ENCODE measurements at regions not wholly inside any gene's neighbourhood (a gene's known extent, or its start where the extent isn't known, plus 50 kb on each side); places are given as distances from the start of the nearest gene placed in this dataset.
"Not testable (repeated sequence)": the region's sequence is repeated elsewhere in the genome, so short reads cannot be mapped to it uniquely, and the experiment has no call there.

DNA sequence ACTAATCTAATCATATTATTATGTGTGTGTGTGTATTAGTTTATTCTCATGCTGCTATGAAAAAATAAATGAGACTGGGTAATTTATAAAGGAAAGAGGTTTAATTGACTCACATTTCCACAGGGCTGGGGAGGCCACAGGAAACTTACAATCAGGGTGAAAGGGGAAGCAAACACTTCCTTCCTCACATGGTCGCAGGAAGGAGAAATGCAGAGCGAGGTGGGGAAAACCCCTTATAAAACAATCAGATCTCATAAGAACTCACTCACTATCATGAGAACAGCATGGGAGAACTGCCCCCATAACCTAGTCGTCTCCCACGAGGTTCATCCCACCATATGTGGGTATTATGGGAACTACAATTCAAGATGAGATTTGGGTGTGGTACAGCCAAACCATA, 190.9 kb upstream of the TAPT1 start:
- 69 to 78% methylated on average over 4 of the region's 4 CpGs for WGBS, 2 donors
- intact Hi-C loops (cut with DNase I; ENCODE audit: low total_unique reads) = no loop called here
- H3K4me3 ChIP-seq (ENCODE audit: low read depth, poor library complexity, severe bottlenecking) = no peak overlapping the region
- no peak for DNase-seq (ENCODE audit: low spot score in 2 of 2)
- TF ChIP-seq, protein P1, sequence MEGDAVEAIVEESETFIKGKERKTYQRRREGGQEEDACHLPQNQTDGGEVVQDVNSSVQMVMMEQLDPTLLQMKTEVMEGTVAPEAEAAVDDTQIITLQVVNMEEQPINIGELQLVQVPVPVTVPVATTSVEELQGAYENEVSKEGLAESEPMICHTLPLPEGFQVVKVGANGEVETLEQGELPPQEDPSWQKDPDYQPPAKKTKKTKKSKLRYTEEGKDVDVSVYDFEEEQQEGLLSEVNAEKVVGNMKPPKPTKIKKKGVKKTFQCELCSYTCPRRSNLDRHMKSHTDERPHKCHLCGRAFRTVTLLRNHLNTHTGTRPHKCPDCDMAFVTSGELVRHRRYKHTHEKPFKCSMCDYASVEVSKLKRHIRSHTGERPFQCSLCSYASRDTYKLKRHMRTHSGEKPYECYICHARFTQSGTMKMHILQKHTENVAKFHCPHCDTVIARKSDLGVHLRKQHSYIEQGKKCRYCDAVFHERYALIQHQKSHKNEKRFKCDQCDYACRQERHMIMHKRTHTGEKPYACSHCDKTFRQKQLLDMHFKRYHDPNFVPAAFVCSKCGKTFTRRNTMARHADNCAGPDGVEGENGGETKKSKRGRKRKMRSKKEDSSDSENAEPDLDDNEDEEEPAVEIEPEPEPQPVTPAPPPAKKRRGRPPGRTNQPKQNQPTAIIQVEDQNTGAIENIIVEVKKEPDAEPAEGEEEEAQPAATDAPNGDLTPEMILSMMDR (IDR thresholded peaks at IDR 0.05) = no peak
- TF ChIP-seq POLR2A (IDR thresholded peaks at IDR 0.05) = no peak

DNA sequence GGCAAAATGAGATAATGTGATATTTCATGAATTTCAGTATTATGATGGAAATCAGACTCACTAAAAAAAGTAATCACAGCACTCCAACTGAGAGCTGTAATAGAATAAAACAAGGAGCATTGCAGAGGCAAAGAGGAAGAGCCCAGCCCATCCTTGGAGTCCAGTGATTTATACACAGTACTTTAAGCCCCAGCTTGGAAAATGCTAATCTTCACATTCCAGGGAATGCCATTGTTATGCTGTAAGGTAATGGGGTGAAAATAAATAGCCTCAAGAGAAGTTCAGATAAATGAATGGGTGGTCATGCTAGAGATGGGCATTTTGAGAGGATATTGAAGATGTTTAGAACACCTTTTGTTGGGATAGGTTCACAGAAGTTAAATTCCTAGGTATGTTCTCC, 190.3 kb upstream of the TAPT1 start:
- TF ChIP-seq POLR2A (IDR thresholded peaks at IDR 0.05) = no peak
- TF ChIP-seq, protein P1 (IDR thresholded peaks at IDR 0.05) = no peak
- intact Hi-C loops (cut with DNase I; ENCODE audit: low total_unique reads) = no loop called here
- no peak overlapping the region for H3K4me3 ChIP-seq (ENCODE audit: low read depth, poor library complexity, severe bottlenecking)
- DNase-seq (ENCODE audit: low spot score in 2 of 2) = no peak

DNA sequence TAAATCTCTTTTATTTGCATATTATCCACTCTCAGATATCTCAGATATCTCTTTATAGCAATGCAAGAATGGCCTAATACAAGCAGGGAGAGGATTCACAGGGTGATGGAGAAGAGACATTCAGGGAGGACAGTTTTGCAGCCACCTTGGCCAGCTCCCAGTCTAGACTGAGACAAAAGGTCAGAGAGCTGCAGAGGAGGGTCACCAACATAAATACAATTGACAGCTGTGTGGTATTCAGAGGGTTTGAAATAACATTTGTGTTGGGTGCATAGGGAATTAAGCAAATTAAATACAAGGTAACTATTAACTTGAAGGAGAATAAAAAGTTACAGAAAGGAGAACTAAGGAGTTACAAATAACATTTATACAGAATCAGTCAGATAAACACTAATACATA, 189.5 kb upstream of the TAPT1 start:
- no peak for DNase-seq (ENCODE audit: low spot score in 2 of 2)
- TF ChIP-seq POLR2A (IDR thresholded peaks at IDR 0.05) = no peak
- TF ChIP-seq, protein P1 (IDR thresholded peaks at IDR 0.05) = no peak
- no peak overlapping the region for H3K4me3 ChIP-seq (ENCODE audit: low read depth, poor library complexity, severe bottlenecking)
- intact Hi-C loops (cut with DNase I; ENCODE audit: low total_unique reads) = no loop called here

DNA sequence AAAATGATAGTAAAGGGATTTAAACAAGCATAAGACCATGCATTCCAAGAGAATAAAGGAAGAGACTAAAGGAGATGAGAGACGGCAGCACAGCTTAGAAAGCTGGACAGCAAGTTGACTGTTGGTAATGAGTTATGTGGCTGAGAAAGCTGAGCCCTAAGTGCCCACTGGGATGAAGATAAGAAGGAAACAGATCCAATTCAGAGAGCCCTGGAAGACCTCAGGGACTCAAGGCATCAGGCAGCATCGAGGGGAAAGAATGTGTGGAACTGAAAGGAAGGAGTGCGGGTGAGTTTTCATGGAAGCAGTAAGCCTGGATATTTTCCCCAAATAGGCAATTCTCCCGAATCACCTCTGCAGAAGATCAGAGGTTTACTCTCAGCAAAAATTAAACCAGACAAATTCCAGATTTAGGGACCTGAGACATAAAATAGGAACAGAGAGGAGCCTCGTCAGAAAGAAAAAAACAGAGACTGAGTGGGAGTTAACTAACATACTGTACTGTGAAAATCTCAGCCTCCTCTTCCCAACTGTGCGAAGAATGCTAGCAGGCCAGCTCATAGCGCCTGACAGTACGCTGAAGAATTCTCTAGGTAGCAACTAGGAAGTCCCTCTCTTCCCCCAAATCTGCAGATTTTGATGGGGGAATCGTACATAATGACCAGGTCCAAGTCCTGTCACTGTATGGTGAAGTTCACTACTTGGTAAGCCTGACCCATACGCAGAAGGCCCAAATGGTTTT, 187.7 kb upstream of the TAPT1 start:
- no peak for DNase-seq (ENCODE audit: low spot score in 2 of 2)
- 79 to 86% methylated on average over 10 of the region's 10 CpGs for WGBS, 2 donors
- intact Hi-C loops (cut with DNase I; ENCODE audit: low total_unique reads) = no loop called here
- no peak overlapping the region for H3K4me3 ChIP-seq (ENCODE audit: low read depth, poor library complexity, severe bottlenecking)
- TF ChIP-seq, protein P1 (IDR thresholded peaks at IDR 0.05) = no peak
- no peak for TF ChIP-seq POLR2A (IDR thresholded peaks at IDR 0.05)

DNA sequence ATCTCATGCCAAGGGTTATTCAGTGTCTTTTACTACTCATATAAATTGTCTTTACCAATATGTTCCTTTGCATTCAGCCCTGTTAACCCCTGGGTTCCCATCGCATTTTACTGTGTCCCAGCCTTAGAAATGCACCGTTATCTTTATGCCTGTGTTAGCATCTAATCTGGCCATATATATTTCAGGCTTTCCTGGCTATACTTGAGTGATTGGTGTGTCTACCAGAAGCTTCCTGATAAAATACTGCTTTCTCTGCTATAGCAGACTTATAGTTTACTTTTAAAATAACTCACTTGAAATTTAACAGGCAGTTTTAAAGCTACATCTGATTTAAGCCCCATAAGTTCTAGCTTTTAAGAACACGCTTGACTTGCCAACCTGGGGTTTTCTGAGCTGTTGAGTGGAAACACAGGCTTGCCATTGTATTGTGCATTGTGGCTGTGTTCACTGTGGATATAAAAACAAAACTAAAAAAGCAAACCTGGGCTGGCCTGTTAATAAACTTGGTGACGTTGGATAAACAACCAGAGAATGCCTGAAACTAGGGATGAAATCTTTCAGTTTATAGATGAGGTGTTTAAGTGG, 185.3 kb upstream of the TAPT1 start:
- H3K4me3 ChIP-seq (ENCODE audit: low read depth, poor library complexity, severe bottlenecking) = no peak overlapping the region
- intact Hi-C loops (cut with DNase I; ENCODE audit: low total_unique reads) = no loop called here
- WGBS, 2 donors = 88 to 93% methylated on average over 4 of the region's 4 CpGs
- no peak for TF ChIP-seq POLR2A (IDR thresholded peaks at IDR 0.05)
- TF ChIP-seq, protein P1 (IDR thresholded peaks at IDR 0.05) = no peak
- no peak for DNase-seq (ENCODE audit: low spot score in 2 of 2)

DNA sequence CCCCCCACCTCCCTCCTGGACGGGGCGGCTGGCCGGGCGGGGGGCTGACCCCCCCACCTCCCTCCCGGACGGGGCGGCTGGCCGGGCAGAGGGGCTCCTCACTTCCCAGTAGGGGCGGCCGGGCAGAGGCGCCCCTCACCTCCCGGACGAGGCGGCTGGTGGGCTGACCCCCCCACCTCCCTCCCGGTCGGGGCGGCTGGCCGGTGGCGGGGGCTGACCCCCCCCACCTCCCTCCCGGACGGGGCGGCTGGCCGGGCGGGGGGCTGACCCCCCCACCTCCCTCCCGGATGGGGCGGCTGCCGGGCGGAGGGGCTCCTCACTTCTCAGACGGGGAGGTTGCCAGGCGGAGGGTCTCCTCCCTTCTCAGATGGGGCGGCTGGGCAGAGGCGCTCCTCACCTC, 166.9 kb upstream of the TAPT1 start:
- DNase-seq (ENCODE audit: low spot score in 2 of 2); H3K4me3 ChIP-seq (ENCODE audit: low read depth, poor library complexity, severe bottlenecking); intact Hi-C loops (cut with DNase I; ENCODE audit: low total_unique reads): not testable (repeated sequence)
- WGBS, 2 donors = 100% methylated on average over 1 of the region's 32 CpGs; no CpG with 5 or more reads in 1 of the 2 donors

Measured in lower leg skin (tissue), 4 donors.